ENCODE measurements at regions not wholly inside any gene's neighbourhood (a gene's known extent, or its start where the extent isn't known, plus 50 kb on each side); places are given as distances from the start of the nearest gene placed in this dataset.

- no peak for TF ChIP-seq CTCF (IDR thresholded peaks at IDR 0.05; ENCODE audit: low read depth, low read length)
- TF ChIP-seq EZH2phosphoT487 (IDR thresholded peaks at IDR 0.05; ENCODE audit: low read depth), result no peak
These were observed 606.0 kb downstream of the ARL4A start for GRCh38 chr7:13293264-13294002.

Measured in OCI-LY3 (cell line).